ENCODE measurements at regions not wholly inside any gene's neighbourhood (a gene's known extent, or its start where the extent isn't known, plus 50 kb on each side); places are given as distances from the start of the nearest gene placed in this dataset.
"Not testable (repeated sequence)": the region's sequence is repeated elsewhere in the genome, so short reads cannot be mapped to it uniquely, and the experiment has no call there.

- intact Hi-C loops (cut with micrococcal nuclease) = no loop called here
- H3K27me3 Mint-ChIP-seq (ENCODE audit: insufficient read depth, unreplicated experiment) = peaks cover 79% of the 10 kb centered on the region
- no TSS peak for BruUV-seq (replicated peaks)
These were observed 270.5 kb upstream of the SDK2 start for GRCh38 chr17:73914536-73915274.

GRCh38 chr17:73919033-73919432 lies 274.8 kb upstream of the SDK2 start:
- H3K4me3 Mint-ChIP-seq (ENCODE audit: unreplicated experiment); CTCF ChIA-PET; H3K36me3 Mint-ChIP-seq (ENCODE audit: insufficient read depth, unreplicated experiment); intact Hi-C loops (cut with micrococcal nuclease); BruUV-seq (replicated peaks); H3K9me3 Mint-ChIP-seq (ENCODE audit: unreplicated experiment); H3K4me1 Mint-ChIP-seq (ENCODE audit: insufficient read depth, unreplicated experiment); H3K27ac Mint-ChIP-seq (ENCODE audit: low read depth, unreplicated experiment); POLR2A ChIA-PET; DNase-seq (ENCODE audit: unreplicated experiment): not testable (repeated sequence)
- peaks cover 72% of the 10 kb centered on the region for H3K27me3 Mint-ChIP-seq (ENCODE audit: insufficient read depth, unreplicated experiment)

More at GRCh38 chr17:73914536-73915274, 270.5 kb upstream of the SDK2 start:
- H3K36me3 Mint-ChIP-seq (ENCODE audit: insufficient read depth, unreplicated experiment) = no peaks in the 10 kb centered on the region
- DNase-seq (ENCODE audit: unreplicated experiment) = no peak
- H3K4me3 Mint-ChIP-seq (ENCODE audit: unreplicated experiment) = no peak overlapping the region
- CTCF ChIA-PET = interaction anchor here (0.5 kb wide), 1 partner anchor 683 kb away, joined by 3 read pairs; no protein-coding TSS in a partner anchor
- peaks cover 8% of the 10 kb centered on the region for H3K9me3 Mint-ChIP-seq (ENCODE audit: unreplicated experiment)
- no peaks in the 10 kb centered on the region for H3K4me1 Mint-ChIP-seq (ENCODE audit: insufficient read depth, unreplicated experiment)
- POLR2A ChIA-PET = interaction anchor here (0.6 kb wide), 1 partner anchor 331 kb away, joined by 4 read pairs; no protein-coding TSS in a partner anchor
- H3K27ac Mint-ChIP-seq (ENCODE audit: low read depth, unreplicated experiment) = no peak overlapping the region
- no peak for TF ChIP-seq CTCF (IDR thresholded peaks at IDR 0.05; ENCODE audit: unreplicated experiment)

GRCh38 chr17:73921306-73921705 lies 277.1 kb upstream of the SDK2 start:
- TF ChIP-seq CTCF (IDR thresholded peaks at IDR 0.05; ENCODE audit: unreplicated experiment) = no peak
- Mint-ChIP-seq H3K27ac (ENCODE audit: low read depth, unreplicated experiment) (no peak overlapping the region), H3K27me3 (ENCODE audit: insufficient read depth, unreplicated experiment) (peaks cover 80% of the 10 kb centered on the region), H3K4me1 (ENCODE audit: insufficient read depth, unreplicated experiment) (no peaks in the 10 kb centered on the region), H3K4me3 (ENCODE audit: unreplicated experiment) (no peak overlapping the region), H3K9me3 (ENCODE audit: unreplicated experiment) (no peaks in the 10 kb centered on the region), H3K36me3 (ENCODE audit: insufficient read depth, unreplicated experiment) (no peaks in the 10 kb centered on the region)
- ChIA-PET CTCF (no interaction called here), POLR2A (no interaction called here)
- intact Hi-C loops (cut with micrococcal nuclease) = no loop called here
- no TSS peak for BruUV-seq (replicated peaks)
- DNase-seq (ENCODE audit: unreplicated experiment) = no peak

GRCh38 chr17:73924114-73924908 lies 279.2 kb upstream of the RPL38 start:
- H3K27me3 Mint-ChIP-seq (ENCODE audit: insufficient read depth, unreplicated experiment) = peaks cover 85% of the 10 kb centered on the region

More at GRCh38 chr17:73924114-73924908, 279.2 kb upstream of the RPL38 start:
- no peaks in the 10 kb centered on the region for H3K36me3 Mint-ChIP-seq (ENCODE audit: insufficient read depth, unreplicated experiment)
- no peak overlapping the region for H3K4me3 Mint-ChIP-seq (ENCODE audit: unreplicated experiment)
- CTCF ChIA-PET = no interaction called here
- POLR2A ChIA-PET = no interaction called here
- no peak for TF ChIP-seq CTCF (IDR thresholded peaks at IDR 0.05; ENCODE audit: unreplicated experiment)
- no peak overlapping the region for H3K27ac Mint-ChIP-seq (ENCODE audit: low read depth, unreplicated experiment)
- peaks cover 7% of the 10 kb centered on the region for H3K9me3 Mint-ChIP-seq (ENCODE audit: unreplicated experiment)
- DNase-seq (ENCODE audit: unreplicated experiment) = no peak
- no TSS peak for BruUV-seq (replicated peaks)
- no peaks in the 10 kb centered on the region for H3K4me1 Mint-ChIP-seq (ENCODE audit: insufficient read depth, unreplicated experiment)
- intact Hi-C loops (cut with micrococcal nuclease) = no loop called here
